ENCODE measurements at regions not wholly inside any gene's neighbourhood (a gene's known extent, or its start where the extent isn't known, plus 50 kb on each side); places are given as distances from the start of the nearest gene placed in this dataset.
"Not testable (repeated sequence)": the region's sequence is repeated elsewhere in the genome, so short reads cannot be mapped to it uniquely, and the experiment has no call there.

DNA sequence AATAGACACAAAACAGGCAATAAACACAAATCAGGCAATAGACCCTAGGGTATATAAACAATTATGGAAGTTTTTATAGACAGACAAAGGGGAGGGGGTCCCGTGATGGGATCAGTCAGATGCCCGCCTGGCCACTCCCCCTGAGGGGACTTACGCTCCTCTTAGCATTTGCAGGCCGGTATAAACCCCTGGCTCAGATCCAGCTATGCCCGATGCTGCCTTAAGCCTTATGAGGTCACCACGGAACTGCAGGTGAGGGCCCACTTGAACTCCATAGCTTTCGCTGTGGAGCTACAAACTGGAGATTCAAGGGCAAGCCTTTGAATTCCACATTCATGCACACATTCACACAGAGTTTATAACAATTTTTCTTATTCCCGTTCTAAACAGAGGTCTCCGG lies 340.5 kb upstream of the USP9Y start:
- no peak for DNase-seq

DNA sequence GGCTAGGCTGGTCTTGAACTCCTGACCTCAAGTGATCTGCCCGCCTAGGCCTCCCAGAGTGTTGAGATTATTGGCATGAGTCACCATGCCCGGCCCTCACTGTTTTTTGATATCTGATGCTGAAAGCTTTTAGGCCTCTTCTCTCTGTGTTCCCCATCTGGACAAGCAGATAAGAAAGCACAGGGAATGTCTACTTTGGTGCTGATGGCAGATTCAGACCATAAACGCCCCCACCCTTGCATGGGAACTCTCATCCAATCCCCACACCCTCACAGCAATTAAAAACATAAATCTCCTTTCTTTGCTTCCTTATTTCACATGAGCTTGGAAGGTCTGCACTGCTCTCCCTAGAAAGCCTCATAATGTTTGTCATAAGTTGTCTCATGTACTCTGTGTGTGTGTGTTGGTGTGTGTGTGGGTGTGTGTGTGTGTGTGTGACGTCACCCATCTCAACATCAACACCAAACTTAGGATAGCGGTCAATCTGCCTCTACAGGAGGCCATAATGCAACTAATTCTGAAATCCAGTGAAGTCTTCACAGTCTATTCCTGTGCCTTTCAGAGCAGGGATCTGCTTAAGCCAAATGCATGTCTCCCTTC lies 335.6 kb upstream of the USP9Y start:
- DNase-seq = no peak

DNA sequence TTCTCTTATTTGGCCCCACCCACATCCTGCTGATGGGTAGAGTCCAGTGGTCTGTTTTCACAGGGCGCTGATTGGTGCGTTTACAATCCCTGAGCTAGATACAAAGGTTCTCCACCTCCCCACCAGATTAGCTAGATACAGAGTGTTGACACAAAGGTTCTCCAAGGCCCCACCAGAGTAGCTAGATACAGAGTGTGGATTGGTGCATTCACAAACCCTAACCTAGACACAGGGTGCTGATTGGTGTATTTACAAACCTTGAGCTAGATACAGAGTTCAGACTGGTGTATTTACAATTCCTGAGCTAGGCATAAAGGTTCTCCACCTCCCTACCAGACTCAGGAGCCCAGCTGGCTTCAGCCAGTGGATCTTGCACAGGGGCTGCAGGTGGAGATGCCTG lies 326.4 kb upstream of the USP9Y start:
- not testable (repeated sequence) for DNase-seq

DNA sequence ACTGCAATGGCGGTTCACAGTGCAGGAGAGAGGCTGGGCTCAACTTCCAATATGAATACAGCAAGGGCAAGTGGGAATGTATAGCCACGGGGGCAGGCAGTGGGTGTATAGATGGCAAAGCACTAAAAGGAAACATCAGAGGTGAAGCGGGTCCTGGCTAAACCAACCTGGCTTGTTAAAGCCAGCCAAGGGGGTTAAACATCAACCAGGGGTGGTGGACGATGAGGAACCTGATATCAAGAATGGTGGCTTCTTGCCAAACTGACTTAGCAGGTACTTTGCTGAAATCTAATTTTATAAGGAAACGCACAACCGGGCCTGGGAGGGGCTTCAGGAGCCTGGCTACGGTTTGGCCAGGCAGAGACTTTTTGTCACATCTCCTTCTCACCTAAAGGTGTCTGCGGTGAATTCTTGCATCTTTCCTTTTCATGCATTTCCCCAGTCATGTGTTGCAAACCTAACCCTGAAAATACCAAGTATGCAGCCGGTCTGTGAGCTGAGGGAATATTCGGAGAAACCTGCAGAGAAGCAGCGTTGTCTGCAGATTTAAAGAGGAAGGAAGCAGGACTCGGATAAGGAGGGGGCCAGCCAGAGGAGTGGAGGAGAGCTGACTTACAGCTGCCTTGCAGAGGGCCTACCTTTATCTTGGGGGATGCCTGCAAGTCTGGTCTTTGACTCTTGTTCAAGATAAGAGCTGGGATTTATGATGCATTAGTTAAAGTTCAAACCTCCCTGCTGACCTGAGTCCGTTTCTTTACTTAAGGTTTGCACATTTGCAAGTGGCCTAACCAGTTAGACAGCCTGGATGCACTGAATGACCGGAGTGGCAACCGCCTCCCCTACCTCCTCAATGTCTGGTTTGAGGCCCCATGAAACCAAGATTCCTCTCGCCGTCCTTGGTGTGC lies 309.1 kb upstream of the USP9Y start:
- not testable (repeated sequence) for DNase-seq

DNA sequence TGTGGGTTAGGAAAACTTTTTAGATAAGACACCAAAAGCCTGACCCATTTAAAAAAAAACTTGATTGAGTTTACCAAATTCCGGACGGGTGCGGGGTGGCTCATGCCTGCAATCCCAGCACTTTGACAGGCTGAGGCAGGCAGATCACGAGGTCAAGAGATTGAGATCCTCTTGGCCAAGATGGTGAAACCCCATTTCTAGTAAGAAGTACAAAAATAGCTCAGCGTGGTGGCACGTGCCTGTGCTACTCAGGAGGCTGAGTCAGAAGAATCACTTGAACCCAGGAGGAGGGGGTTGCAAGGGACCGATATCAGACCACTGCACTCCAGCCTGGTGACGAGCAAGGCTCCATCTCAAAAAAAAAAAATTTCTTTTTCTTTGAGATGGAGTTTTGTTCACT lies 307.8 kb upstream of the USP9Y start:
- no peak for DNase-seq

DNA sequence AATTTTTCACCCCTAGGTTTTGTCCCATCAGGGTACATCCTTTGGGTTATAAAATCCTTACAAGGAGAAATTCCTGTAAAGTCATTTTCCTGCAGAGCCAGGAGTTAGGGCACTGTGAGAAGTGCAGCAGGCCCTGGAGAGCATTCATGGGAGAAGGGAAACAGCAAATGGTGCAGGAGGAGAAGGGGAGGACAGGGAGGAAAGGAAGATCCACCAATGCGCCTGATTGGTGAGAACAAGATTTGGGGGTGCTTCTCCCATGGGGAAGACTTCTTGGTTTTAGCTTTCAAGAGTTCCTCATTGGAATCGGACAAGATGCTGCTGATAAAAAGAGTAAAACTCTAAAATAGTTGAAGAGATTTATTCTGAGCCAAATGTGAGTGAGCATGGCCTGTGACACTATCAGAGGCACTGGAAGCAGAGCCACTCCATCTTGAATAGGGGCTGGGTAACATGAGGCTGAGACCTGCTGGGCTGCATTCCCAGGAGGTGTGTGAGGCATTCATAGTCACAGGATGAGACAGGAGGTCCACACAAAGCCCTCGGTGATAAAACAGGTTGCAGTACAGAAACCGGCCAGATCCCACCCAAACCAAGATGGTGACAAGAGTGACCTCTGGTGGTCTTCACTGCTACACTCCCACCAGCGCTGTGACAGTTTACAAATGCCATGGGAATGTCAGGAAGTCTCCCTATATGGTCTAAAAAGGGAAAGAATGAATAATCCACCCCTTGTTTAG lies 305.5 kb upstream of the USP9Y start:
- not testable (repeated sequence) for DNase-seq

DNA sequence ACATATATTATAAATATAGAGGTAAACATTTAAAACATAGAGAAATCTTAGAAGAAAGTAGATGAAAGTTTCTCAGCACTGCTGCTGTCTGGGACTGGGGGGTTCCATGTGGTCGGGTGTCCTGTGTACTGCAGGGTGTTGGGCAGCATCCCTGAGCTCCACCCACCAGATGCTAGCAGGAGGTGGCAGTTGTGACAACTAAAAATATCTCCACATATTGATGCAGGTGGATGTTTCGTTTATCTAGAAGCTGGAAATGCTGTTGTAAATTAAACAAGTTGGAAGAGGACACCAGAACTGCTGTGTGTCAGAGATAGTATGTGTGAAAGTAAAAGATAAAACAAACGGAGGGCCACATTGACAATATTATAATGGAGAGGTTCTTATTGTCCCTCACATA lies 297.1 kb upstream of the USP9Y start:
- DNase-seq = no peak

DNA sequence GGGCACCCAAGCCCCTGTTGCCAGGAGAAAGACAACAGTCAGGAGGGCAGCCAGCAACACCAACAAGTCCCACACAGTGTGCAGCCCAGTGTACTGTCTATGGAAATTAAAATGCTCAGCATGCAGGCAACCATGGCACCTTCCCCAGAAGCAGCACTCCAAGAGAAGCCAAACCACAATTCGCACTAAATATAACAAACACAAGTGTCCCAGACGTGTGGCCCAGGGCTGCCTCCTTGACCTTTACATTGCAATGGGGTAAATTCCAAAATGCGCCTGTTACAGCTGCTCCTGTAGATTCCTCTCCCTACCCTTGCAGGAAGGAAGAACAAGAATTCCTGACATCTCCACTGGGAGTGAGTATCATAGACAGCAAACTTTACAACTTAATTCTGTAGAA lies 292.8 kb upstream of the USP9Y start:
- DNase-seq = no peak

DNA sequence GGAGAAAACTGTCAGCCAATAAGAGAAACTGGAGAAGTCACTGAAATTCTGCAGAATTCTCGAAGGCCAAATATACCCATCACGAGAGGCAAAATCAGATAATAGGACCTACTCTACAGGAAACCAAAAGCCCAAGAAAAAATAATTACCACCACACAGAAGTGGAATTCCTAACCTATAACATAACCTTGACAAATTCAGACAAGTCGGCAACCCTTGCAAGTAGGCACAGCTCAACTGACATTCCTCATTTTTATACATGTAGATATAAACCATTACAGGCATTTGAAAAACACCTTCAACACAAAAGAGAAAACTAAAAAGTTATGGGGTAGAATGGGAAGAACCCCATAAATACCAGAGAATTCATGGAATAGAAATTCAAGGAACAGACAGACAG lies 290.3 kb upstream of the USP9Y start:
- DNase-seq = no peak

DNA sequence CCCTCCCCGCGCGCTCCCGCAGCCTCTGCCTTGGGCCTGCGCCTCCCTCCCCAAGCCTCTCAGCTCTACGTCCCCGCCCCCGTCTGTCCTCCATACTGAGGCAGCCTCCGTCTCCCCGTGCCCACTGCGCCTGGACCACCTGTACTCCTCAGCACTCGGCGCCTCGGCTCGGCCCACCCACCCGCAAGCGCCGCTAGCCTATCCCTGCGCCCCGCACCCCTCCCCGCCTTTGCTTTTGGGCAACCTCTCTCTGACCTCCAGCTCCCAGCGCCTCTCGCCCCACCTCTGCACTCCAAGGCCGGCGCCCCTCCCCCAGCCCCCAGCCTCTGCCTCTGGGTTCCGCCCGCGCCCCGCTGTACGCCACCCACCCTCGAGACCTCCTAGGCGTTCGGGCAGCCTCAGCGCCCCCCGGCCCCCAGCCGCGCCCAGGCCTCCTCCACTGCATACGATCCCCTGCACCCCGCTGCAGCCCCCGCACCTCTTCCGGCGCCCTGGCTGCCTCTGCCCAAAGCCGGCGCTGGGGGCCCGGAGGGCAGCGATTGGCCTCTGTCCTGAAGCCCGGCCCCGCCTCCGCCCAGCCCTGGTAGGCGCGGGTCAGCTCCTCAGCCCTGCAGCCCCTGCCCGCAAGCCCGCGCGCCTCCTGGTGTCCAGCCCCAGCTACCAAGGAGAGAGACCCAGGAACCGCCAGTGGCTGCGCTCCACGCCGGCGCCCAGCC lies 279.8 kb upstream of the USP9Y start:
- DNase-seq = no peak

DNA sequence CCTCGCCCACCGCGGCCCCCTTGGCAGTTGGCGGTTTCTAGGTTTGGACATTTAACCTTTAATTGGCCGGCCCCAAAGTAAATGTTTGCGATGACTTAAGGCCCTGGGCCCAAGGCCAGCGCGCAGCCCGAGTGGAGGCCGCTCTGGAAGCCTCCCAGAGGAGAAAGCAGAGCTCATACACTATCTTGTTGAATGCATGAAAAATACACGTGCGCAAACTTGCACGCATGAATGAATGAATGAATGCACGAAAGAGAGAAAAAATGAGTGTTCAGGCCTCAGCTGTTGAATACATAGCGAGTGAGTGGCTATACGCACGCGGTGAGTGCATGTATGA lies 279.3 kb upstream of the USP9Y start:
- no peak for DNase-seq

DNA sequence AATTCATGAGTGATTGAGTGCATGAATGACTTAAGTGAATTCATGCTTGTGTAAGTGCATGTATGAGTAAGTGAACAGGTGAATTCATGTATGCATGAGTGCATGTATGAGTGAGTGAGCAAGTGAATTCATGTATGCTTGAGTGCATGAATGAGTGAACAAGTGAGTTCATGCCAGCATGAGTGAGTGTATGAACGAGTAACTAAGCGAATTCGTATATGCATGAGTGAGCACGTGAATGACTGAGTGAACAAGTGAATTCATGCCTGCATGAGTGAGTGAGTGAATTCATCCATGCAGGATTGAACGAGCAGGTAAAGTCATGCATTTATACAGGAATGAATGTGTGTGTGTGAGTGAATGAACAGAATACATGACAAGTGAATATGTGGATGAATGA lies 278.5 kb upstream of the USP9Y start:
- no peak for DNase-seq

DNA sequence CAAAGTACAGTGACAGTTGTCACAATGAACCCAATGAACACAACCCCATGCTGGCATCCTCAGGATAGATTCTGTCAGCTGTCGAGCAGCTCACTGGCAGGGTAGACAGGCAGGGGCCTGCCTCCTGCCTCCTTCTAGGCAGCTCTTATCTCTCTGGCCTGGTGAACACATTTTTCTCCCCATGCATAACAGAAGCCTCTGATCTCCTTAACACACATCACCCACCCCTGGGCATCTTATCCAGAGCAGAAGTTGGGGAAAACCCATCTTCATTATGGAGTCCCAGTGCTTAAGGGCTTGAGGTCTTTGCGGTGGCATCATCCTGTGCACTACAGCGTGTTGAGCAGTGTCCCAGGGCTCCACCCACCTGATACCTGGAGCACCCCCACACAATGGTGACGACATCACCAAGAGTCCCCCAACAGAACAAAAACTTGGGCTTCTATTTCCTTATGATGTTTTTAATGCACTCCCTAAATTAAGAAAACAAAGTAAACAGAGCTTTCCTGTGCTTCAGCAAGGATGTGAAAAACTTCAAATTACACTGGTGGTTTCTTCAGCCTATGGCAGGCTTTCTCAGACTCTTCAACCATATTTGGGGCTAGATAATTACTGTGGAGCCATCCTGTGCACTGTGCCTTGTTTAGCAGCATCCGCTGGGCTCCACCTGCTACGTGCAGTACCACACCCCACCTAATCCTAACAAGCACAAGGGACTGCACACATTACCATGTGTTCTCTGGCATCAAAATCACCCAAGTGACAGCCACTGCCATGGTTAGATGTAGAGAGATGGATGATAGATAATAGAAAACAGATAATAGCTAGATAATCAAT lies 277.4 kb upstream of the USP9Y start:
- DNase-seq = no peak

DNA sequence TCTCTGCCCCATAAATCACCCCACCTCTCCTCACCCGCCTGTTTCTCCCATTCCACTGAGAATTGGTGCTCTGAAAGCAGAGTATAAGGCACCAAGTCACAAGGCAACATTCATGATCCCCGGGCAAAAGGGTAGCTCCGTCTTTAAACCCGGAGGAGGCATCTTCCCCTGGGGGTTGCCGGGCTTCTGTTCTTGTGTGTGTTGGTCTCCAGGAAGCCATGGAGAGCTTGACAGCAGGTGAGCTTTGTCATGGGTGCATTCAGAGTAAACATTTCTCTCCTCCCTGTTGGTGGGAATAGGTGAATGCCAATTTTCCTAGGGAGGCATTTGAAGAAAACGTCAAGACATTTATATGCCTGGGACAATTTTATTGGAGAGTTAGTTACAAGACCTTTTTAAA lies 275.5 kb upstream of the USP9Y start:
- no peak for DNase-seq

DNA sequence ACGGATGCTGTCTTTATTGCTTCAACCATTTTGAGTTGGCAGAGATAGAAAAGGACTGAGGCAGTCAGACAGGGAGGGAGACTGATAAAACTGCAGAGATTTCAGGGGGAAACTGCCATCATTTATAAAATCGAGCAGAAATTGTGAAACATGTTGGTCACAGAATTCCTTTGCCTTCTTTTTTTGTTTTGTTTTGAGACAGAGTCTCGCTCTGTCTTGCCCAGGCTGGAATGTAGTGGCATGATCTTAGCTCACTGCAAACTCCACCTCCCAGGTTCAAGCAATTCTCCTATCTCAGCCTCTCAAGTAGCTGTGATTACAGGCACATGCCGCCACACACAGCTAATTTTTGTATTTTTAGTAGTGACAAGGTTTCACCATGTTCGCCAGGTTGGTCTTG lies 273.7 kb upstream of the USP9Y start:
- DNase-seq = no peak

DNA sequence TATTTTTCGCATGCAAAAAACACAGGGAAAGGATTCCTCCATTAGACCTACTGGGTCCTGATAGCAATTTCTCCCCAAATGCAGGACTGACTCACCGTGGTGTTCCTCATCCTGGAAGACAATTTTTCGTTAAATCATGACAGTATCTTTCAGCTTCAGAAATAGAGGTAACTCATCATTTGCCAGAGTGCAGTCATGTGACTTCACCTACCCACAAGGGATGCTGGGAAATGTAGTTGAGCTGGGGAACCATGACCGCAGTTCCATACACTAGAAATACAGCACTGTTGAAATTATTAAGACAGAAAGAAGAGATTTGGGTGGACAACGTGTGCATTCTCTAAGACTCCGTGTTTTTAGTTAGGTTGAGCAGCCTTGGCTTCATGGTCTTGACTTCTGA lies 269.5 kb upstream of the USP9Y start:
- DNase-seq = no peak

DNA sequence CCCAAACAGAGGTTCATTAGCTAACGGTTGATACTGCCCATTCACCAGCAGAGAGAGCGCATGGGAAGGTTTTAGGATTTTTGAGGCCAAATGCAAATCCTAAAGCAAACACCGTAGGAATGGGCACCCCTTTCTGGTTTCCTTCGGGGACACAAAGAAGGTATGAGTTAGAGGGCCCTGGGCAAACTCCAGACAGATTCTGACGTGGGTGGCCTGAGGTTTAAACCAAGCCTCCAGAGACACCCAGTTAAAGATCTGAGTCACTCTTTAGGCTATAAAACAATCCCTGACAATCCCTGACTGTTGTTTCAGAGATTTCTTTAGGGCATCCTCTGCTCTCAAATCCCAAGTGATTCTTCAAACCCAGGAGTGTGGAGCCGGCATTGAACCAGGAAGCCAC lies 262.2 kb upstream of the USP9Y start:
- not testable (repeated sequence) for DNase-seq

DNA sequence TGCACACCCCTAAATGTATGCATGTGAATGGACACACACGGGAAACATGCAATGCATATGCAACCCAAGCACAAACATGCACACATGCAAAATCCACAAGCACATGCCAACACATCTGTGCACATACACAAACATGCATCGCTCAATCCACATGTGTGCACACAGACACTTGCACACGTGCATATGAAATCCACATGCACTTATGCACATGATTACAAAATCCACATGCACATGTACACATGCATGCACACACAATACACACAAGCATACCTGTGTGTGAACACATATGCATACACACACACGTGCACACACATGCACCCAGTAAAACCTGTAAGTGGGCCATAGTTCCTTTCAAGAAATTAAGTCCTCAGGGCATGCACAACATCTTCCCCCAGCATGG lies 256.8 kb upstream of the USP9Y start:
- DNase-seq = no peak

DNA sequence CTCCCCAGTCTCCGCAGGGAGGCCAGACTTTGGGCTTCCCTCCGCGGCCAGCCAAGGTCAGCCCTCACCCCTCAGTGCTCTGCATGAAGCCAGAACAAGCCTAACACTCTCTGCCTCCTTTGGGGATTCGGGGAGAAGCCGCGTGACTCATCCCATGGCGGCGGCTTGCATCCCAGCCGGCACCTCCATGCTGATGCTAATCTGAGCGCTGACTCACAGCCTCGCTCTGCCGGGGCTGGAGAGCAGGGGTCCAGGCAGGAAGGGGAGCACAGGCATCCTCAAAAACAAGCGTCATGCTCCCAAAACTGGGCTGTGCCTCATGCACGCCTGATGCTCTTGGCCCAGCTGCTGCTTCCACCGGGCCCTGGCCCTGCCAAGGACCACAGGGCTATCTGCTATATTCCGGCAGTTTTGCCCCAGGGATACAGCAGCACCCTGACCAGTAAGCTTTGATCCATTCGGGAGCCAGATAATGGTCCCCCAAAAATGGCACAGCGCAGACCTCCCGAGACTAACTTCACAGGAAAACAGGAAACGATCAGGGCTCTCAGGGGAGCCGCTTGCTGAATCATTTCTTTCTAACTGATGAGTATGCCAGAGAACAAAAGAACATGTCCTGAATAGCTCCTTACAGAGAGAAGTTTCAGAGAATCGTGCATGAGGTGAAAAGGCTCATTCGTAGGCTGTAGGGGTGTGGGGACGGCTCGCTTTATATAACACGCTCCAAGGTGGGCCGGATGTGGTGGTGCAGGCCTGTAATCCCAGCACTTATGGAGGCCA lies 254.4 kb upstream of the USP9Y start:
- not testable (repeated sequence) for DNase-seq

DNA sequence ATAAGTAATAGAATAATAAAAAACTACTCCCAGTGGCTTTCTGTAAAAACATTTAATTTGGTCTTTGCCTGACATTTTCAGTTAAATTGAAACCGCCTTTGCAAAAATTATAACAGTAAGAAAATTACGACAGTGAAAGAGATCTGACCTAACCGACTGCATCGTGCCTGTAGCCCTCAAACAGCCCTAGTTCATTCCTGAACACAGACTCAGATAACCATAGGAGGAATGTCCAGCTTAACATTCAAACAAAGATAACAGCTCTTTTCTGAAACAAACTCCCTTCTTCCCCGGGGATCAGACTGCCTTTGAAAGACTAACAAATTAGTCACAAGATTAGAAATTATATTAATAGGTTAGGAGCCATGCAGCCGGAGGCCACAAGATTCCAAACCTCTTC lies 252.5 kb upstream of the USP9Y start:
- DNase-seq = not testable (repeated sequence)

DNA sequence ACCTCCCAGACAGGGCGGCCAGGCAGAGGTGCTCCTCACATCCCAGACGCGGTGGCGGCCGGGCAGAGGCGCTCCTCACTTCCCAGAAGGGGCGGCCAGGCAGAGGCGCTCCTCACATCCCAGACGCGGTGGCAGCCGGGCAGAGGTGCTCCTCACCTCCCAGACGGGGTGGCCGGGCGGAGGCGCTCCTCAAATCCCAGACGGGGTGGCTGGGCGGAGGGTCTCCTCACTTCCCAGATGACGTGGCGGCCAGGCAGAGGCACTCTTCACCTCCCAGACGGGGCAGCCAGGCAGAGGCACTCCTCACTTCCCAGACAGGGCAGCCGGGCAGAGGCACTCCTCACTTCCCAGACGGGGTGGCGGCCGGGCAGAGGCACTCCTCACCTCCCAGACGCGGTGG lies 247.7 kb upstream of the USP9Y start:
- DNase-seq = not testable (repeated sequence)

DNA sequence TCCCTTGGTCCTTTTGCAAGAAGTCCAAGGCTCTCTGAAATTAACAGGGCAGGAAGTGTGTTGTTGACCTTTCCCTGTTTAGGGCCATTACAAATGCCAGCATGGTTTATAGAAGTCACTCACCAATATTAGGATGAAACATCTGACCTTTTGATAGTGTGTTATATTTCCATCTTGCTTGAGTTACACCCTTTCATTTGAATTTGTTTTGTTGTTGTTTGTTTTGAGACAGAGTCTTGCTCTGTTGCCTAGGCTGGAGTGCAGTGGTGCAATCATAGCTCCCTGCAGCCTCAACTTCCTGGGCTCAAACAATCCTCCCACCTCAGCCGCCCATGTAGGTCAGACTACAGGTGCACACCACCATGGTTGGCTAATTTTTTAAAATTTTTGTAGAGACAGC lies 241.1 kb upstream of the USP9Y start:
- DNase-seq = no peak
